ENCODE measurements at regions not wholly inside any gene's neighbourhood (a gene's known extent, or its start where the extent isn't known, plus 50 kb on each side); places are given as distances from the start of the nearest gene placed in this dataset.

DNA sequence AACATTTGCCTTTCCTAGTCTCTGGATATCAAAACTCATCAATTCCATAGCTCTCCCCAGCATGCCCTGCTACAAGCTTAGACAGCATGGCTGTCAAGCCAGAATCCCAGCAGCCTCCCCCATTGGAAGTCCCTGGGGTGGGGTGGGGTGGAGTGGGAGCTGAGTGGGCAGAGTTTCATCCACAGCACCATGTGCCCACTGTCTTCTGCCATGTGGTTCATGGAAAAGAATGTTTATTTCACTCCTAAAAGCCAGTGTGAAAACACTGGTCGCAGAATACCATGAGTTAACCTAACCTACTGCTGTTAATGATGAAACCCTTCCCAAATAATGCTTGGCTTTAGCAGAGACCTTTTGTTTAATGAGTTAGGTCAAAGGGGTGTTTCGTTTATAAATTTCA lies 80.2 kb upstream of the KIRREL3 start:
- DNase-seq (ENCODE audit: low spot score): no peak
- H3K4me3 ChIP-seq: no peak overlapping the region
- no peaks in the 10 kb centered on the region for H3K36me3 ChIP-seq
- no peaks in the 10 kb centered on the region for H3K4me1 ChIP-seq
- no peak overlapping the region for H3K27ac ChIP-seq
- no peaks in the 10 kb centered on the region for H3K27me3 ChIP-seq
- TF ChIP-seq, protein P1, sequence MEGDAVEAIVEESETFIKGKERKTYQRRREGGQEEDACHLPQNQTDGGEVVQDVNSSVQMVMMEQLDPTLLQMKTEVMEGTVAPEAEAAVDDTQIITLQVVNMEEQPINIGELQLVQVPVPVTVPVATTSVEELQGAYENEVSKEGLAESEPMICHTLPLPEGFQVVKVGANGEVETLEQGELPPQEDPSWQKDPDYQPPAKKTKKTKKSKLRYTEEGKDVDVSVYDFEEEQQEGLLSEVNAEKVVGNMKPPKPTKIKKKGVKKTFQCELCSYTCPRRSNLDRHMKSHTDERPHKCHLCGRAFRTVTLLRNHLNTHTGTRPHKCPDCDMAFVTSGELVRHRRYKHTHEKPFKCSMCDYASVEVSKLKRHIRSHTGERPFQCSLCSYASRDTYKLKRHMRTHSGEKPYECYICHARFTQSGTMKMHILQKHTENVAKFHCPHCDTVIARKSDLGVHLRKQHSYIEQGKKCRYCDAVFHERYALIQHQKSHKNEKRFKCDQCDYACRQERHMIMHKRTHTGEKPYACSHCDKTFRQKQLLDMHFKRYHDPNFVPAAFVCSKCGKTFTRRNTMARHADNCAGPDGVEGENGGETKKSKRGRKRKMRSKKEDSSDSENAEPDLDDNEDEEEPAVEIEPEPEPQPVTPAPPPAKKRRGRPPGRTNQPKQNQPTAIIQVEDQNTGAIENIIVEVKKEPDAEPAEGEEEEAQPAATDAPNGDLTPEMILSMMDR (IDR thresholded peaks at IDR 0.05): no peak
- H3K9me3 ChIP-seq: no peaks in the 10 kb centered on the region

DNA sequence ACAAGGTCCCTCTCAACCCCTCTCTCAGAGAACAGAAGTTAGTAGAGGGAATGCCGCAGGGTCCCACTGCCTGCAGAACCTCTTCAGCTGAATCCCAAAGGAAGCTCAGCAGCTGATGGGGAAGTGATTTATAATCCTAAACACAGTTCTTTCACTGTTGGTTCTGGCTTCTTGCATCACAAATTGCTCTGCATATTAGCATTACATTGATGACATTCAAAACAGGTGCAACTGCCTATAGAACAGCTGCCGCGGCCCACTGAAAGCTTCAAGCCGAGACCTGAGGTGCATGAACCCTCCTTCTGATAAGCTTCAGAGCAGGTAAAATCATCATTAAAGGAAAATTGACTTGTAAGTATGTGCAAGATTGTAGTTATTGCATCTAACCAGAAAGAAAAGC lies 75.2 kb upstream of the KIRREL3 start:
- H3K9me3 ChIP-seq: no peaks in the 10 kb centered on the region
- H3K27me3 ChIP-seq: no peaks in the 10 kb centered on the region
- no peaks in the 10 kb centered on the region for H3K36me3 ChIP-seq
- TF ChIP-seq, protein P1 (IDR thresholded peaks at IDR 0.05): no peak
- no peak for DNase-seq (ENCODE audit: low spot score)
- H3K4me3 ChIP-seq: no peak overlapping the region
- no peak overlapping the region for H3K27ac ChIP-seq
- H3K4me1 ChIP-seq: peaks cover 0 to 9% of the 10 kb centered on the region in 2 donors

DNA sequence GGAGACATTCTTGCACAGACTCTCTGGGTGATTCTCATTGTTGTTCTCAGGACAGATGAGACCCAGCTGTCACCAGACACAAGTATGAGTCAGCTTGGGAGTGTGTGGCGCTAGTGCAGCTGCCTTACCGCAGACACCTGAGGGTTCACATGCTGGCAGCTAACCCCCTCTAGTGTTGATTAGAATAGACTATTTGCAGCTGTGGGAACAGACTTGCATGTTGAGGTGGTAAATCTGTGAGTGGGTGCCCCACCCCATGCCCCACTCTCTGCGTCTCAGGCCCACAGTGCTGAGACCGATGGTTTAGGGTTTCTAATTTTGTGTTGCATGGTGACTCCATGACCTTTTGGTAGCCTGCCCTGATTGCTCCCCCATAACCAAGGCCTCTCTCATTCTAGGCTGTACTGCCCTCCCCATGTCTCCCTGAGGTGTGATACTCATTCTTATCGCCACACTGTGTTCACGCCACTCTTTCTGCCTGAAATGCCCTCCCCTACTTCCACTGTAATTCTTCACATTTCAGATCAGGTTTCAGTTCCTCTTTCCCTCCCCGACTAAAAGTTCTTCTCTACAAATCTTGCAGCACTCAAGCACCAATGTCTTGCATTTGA lies 73.7 kb upstream of the KIRREL3 start:
- H3K36me3 ChIP-seq: no peaks in the 10 kb centered on the region

DNA sequence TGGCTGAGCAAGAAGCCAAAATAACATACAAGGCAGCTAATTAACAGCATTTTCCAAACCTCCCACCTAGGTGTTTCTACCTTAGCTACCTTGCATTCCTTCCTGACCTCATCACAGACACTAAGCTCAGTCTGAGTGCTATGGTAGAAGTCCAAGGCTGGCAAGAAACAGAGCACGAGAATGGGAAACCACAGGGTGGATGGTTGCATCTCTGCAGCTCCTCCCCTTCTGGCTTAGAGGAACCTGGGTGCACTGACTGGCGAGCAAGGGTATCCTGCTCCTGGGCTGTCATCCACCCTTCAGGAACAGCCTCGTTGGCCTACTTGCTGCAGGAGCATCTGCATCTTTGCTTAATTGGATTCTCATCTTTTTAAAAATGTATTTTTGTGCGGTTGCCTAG lies 73.1 kb upstream of the KIRREL3 start:
- no peak for DNase-seq (ENCODE audit: low spot score)
- TF ChIP-seq, protein P1 (IDR thresholded peaks at IDR 0.05): no peak
- H3K27me3 ChIP-seq: no peaks in the 10 kb centered on the region
- no peaks in the 10 kb centered on the region for H3K36me3 ChIP-seq
- H3K4me3 ChIP-seq: no peak overlapping the region
- H3K9me3 ChIP-seq: no peaks in the 10 kb centered on the region
- H3K27ac ChIP-seq: no peak overlapping the region
- H3K4me1 ChIP-seq: peaks cover 0 to 9% of the 10 kb centered on the region in 2 donors

More for the DNA sequence above, 73.7 kb upstream of the KIRREL3 start:
- H3K4me3 ChIP-seq: no peak overlapping the region
- no peak for DNase-seq (ENCODE audit: low spot score)
- no peaks in the 10 kb centered on the region for H3K27me3 ChIP-seq
- no peak overlapping the region for H3K27ac ChIP-seq
- no peaks in the 10 kb centered on the region for H3K9me3 ChIP-seq
- H3K4me1 ChIP-seq: peaks cover 0 to 9% of the 10 kb centered on the region in 2 donors
- TF ChIP-seq, protein P1 (IDR thresholded peaks at IDR 0.05): peak in 1 of 2 donors; percentile 54

DNA sequence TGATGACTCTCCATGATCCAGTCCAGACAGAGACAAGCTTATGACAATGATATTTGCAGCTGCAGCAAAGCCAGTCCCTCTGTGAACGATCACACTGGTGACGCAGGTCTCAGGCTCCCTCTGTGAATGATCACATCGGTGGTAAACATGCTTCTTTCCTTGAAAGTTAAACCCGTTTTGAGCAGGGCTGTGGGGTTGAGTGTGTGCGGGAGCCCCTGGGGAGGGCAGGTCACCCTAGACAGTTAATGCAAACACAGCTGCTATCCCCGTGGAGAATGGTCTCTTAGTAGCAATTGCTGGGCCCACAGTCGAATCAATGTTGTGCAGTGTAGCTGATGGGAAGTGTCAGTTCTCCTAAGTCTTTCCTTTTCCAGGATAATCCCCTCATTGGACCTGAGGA lies 71.0 kb upstream of the KIRREL3 start:
- Histone ChIP-seq H3K4me1 (peaks cover 0 to 9% of the 10 kb centered on the region in 2 donors), H3K36me3 (no peaks in the 10 kb centered on the region), H3K9me3 (no peaks in the 10 kb centered on the region), H3K4me3 (no peak overlapping the region), H3K27me3 (no peaks in the 10 kb centered on the region), H3K27ac (no peak overlapping the region)
- TF ChIP-seq, protein P1 (IDR thresholded peaks at IDR 0.05): no peak
- peak; percentile 34 for DNase-seq (ENCODE audit: low spot score)

DNA sequence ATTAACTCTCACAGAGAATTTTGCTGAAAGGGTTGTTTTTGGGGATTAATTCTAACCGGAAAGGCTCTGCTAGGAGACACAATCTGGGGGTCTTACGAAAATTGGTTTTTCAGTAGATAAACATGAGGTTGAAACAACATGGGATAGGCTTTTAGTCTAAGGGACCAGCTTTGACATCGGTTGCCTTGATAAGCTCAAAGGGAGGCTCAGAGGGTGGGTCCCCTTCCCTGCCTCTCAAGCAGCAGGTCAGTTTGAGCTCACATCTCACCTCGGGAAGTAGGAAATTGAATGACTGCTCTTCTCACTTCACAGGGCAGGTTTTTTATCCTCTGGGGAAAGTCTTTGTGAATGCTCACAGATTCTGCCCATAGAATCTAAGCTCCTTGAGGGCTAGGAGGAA lies 70.2 kb upstream of the KIRREL3 start:
- H3K9me3 ChIP-seq: no peaks in the 10 kb centered on the region

More for the DNA sequence above, 70.2 kb upstream of the KIRREL3 start:
- no peak overlapping the region for H3K4me3 ChIP-seq
- peaks cover 0 to 9% of the 10 kb centered on the region in 2 donors for H3K4me1 ChIP-seq
- H3K36me3 ChIP-seq: no peaks in the 10 kb centered on the region
- TF ChIP-seq, protein P1 (IDR thresholded peaks at IDR 0.05): no peak
- DNase-seq (ENCODE audit: low spot score): peak; percentile 16
- H3K27ac ChIP-seq: no peak overlapping the region
- no peaks in the 10 kb centered on the region for H3K27me3 ChIP-seq

Measured in right atrium auricular region (tissue), 2 donors.